HG03280 (cell line): ENCODE measurements at regions not wholly inside any gene's neighbourhood (a gene's known extent, or its start where the extent isn't known, plus 50 kb on each side); places are given as distances from the start of the nearest gene placed in this dataset.

Source experiments
- ATAC-seq: cut with Tn5 transposase; IDR thresholded peaks from one replicate; pipeline ENCODE4 v1.9.1; 2021; ENCODE audit warnings: mild to moderate bottlenecking, moderate library complexity; ENCODE audit not compliant: unreplicated experiment

DNA sequence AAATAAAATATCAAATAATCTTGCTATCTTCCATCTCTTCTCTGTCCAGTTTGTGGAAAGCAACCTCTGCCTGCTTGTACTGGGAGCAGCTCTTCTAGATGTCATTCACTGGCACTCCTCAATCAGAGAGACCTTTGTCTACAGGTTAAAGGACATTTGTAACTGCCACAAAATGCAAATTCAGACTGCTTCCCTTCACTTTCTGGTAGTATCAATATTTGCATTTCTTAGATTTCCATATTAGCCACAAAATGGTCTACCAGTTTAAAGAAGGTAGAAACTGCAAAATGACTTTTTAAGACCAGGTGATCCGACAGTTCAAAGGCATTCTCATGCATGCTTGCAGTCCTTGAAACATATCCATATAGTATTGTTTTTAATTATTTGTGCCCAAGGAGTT lies 51.7 kb upstream of the RCN1 start:
- no peak for ATAC-seq

DNA sequence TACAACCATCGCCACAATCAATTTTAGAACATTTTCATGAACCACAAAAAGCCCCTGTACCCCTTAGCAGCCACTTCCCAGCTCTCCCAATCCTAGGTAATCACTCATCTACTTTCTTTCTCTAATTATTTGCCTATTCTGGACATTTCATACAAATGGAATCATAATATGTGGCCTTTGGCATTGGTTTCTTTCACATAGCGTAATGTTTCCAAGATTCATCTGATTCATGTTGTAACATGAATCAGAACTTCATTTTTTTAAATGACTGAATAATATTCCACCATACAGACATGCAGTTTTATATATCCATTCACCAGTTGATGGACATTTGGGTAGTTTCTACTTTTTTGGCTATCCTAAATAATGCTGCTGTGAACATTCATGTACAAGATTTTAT lies 56.2 kb upstream of the RCN1 start:
- ATAC-seq: no peak

DNA sequence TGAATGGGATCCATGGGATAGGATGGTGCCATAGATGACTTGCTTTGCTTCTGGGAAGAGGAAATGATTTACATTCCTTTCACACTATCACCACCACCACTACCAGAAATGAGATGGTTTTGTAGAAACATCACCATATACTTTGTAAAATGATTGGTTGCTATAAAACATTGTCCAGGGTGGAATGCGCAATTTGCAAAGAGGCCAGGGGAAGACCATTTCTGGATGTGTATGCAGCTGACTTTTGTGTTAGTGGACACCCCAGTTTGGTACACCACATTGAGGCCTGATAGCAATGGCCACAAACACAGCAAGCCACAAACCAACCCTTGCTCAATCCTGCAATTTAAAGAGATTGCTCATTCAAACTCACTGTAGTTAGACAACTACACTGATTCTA lies 56.7 kb upstream of the RCN1 start:
- ATAC-seq: no peak

DNA sequence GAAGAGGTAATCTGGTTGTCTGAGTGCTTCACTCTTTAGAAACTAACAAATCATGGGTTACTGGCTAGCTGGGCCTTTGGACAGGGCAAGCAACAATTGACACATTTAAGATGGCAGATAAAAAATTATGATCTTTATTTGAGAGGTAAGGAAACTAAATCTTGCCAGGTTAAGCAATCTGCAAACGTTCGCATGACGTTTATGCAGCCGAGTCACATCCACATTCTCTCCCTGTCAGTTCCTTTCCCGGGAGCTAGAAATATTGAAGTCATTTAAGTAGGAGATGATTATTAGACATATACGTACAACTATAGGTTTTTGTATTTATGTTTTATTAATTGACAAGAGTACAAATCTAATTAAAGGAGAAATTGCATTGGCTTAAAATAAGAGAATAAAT lies 57.4 kb upstream of the RCN1 start:
- ATAC-seq: no peak

DNA sequence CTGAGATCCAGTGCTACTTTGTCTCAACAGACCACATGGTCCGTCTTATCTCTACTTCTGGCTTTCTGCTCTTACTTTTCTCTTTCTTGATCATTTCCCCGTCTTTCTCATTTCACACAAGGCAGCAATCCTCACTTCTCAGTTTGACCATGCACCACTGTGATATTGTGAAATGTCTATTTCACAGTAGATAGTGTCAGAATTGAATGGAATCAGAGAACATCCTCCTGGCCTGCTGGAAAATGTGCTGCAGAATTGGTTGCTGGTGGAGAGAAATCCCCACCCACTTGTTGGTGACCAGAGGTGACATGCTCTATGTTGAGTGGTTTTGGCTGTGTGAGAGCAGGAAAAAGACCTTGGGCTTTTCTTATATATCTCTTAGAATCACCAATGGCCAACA lies 57.8 kb upstream of the RCN1 start:
- no peak for ATAC-seq

DNA sequence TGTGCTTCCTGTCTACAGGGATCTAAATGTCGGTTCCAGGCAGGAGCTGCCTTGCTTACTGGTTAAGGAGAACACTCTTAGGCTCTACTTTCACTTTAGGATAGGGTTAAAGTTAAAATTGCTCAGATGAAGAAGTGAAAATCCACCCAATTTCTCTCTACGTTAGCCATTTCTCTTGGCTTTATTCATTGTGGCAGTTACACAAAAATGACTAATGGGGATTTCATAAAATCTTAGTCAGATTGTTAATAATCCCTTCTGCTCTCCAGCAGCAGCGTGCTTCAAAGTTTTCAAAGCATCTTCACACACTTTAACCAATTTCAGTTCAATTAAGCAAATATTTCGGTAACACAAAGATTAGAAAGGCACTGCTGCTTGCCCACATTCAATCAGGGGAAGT lies 58.4 kb upstream of the RCN1 start:
- ATAC-seq: no peak

DNA sequence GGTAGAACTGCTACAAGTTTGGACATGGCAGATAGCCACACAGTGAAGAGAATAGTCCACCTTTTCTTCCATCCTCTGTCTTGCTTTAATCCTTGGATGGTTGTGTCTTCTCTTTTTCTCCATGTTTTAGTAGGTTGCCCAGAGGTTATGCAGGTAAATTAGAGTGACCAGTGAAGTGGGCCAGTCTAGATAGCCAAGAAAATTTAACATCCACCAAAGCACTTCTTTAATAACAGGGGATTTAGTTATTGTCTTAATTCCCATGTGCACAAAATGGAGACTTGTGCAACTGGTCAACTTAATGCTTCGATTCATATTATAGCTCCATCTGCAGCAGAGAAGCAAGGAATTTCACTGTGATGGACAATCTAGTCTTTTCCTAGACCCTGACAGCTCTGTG lies 58.8 kb upstream of the RCN1 start:
- ATAC-seq: no peak

DNA sequence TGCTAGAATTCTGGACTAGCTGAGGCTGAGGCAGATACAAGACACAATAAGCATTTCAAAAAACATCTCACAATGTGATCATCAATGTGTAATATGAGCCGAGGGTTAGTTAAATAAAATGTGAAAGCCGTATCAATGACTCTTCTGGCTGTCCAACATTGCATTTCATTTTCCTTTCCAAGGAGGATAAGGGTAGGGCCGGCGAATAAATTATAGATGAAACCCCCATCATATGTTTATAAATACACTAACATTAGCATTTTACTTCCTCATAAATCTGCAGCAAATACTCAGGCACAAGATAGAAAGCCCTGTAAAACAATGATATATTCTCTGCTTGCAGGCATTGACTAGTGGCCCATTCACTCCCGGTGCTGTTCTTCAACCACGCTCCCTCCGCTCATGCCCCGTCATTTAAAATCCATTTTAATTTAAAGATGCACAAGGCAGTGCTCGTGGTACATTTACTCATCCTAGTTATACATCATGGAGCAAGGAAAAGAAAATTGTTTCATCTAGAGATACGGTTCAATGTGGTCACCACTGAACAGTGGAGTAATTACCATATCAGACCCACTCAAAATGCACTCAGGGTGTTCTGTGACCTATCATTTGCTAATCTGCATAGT lies 59.9 kb upstream of the RCN1 start:
- ATAC-seq: no peak

DNA sequence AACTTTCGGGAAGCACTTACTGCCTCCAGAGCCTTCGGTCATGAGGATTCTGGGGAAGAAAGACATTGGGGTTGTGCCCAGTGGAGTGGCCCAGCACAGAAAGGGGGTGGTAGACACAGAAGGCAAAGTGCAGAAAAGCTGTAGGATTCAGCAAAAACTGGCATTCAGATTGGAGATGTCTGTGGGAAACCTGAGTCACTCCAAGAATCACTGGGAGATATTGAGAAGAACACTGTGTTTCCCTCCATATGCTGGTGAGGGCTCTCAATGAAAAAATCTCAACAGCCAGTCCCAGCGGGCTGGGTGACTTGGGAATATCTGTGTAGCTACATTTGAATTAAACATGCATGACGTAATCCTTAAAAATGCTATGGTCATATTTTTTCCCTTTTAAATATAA lies 61.2 kb upstream of the RCN1 start:
- no peak for ATAC-seq

DNA sequence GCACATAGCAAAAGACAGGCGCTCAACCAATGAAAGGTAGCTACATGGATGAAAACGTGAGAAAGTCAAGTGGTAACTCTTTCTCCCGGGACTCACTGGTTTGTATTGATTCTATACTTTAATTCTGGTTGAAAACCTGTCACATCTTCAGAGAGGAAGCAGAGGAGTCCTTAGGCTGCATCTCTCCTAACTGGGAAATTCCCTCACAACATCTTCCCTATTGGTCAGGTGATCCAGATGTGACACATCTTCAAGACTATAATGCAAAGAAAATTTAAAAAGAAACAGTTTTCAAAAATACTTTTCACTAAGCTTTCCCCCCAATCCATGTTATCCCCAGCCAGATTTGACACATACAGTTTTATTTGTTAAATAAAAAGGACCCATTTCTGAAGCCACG lies 62.7 kb upstream of the RCN1 start:
- no peak for ATAC-seq

DNA sequence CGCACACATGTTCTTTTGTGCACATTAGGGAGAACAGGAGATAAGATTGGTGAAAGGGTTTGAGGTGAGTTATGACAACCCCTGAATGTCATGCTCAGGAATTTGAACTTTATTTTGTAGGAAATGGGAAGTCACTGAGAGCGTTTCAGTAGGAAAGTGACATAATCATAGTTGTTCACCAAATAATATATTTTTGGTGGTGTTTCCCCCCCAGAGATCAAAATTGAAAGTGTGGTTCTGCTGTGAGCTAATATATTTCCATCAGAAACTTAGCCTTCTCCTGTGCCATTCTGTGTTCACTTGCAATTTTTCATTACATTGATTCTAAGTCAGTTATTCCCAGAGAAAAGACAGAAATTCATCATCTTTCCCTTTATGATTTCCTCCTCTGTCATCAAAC lies 64.1 kb upstream of the RCN1 start:
- ATAC-seq: no peak

DNA sequence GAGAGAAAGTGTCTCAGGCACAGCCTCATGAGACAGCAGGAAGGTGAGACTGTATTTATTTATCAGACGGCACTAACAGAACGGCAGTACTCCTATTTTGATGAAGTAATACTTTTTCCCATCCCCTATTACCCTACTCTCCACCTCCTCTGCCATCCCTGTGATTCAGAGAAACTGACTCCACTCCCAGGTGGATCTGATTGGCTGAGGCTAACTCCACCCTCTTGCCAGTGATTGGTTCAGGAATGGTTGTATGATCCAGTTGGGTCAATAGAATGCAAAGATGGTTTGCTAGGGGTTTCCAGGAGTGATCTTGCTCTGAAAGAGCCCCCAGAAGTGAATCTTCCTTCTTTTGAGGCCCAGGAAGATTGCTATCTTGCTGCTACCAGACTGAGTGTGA lies 65.9 kb upstream of the RCN1 start:
- no peak for ATAC-seq

DNA sequence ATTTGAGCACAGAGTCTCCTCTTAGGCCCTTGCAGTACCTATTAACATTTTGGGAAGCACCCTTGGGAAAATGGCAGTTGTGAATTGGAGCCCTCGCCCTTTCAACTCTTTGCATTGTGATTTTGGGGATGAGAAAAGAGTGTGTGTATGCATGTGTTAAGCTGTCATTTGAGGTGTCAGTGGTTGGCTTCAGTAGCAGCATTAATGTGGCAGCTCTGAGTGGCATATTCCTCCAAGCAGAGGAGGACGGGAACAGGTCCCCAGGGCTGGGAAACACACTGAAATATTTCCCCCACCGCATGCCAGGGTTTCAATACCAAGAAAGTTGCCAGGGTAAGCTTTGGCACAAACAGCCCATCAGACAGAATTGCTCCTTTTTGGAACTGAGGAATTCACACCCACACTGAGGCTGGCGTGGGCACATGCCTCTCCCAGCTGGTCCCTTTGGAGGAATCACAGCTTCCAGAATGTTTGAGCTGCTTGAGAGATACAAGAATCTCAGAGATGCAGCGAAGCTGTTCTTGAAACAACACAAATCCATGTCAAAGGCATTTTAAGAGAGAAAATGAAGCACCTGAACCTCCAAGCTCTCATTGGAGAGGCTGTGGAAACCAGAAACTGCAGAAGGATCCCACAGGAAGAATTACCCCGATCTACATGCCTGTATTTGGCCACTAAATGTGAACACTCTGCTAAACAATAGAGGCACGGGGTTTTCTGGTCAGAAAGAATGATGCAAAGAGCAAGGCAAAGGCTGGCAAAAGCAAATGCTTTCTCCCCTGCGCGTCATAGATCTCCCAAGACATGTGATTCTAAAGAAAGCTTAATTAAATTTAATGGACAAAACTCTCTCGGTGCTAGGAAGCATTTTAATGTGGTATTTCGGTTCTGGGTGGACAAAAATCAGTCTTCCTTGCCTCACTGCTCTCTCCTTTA lies 67.2 kb upstream of the RCN1 start:
- no peak for ATAC-seq

DNA sequence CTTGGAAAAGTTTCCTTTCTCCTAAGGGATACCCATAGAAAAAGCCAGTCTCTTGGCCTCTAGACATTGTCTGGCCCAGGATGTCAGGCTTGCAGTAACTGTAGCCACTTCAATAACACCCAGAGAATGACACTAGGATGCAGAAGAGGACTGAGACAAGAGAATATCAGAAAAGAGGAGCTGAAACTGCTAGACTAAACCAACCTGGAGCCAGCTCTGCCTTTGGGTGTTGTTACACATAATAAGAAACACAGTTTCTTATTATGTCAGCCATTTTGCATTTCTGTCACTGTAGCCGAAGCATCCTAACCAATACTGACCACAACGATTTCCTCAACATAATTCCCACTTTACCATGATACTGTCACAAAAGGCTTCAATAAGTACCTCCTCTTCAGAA lies 72.2 kb upstream of the RCN1 start:
- no peak for ATAC-seq

DNA sequence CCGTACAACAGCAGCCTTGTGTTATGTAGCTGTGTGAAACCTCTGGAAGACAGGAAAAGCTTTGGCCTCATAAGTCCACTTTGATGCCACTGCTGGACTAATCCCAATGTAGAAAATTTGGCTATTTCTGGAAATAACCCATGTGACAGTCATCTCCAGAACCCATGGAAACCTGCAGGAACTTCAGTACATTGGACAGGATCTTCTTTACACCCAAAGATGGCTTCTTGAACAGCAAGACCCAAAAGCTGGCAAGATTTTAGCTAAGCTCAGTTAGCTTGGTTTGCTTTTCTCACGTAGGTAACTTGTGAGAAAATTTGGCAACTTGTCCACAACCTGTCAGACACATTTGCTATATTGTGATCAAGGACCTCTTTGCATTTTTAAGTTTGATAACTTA lies 74.8 kb upstream of the RCN1 start:
- no peak for ATAC-seq

DNA sequence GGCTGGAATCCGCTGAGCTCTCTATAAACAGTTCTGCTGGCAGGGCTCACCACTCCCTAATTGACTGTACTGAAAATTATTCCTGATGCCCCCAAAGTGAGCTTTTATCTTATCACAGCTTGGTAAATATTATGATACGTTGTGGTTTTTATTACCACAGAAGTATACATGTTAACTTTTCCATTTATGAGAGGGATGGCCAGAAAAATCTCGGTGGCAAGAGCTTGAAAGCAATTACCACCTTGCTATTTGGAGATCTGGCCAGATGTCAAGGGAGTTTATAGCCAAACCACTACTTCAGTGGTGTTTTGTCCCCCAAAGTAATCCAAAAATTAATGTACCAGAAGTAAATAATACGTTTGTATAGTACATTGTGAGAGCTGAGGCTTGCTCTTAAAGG lies 75.4 kb upstream of the RCN1 start:
- ATAC-seq: no peak

DNA sequence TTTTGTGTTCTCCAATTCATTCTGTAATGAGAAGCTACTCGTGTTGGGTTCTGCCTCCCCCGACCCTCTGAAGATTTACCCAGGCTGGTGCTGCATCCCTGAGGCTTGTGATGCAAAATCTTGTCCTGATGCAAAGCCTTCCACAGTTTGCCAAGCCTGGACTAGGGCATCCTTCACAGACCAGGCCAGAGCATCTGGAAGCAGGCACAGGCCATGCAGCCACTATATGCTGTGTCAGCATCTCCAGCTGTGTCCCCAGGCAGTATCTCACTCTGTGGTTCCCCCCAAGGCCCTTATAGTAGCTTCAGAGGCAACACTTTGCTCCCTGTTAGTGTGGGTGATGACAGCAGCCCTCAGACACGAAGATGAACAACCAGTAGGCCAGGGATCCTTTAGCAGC lies 77.3 kb upstream of the RCN1 start:
- no peak for ATAC-seq

DNA sequence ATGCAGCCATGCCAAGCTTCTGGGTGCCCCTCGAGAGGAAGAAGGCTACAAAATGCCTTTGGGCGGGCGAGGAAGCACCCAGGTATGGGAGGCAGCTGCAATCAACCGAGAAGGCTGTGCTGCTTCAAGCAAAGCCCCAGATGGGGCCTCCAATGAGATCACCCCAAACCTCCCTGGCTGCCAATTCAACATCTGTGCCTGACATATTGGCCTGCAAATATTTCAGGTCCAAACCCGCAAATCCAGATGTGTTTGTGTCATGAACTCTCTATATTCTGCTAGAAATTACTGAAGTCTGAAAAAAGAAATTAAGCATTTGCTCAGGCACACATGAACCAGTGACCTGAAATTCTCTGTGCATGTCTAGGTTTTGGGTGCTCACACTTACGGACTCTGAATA lies 78.8 kb upstream of the RCN1 start:
- no peak for ATAC-seq

DNA sequence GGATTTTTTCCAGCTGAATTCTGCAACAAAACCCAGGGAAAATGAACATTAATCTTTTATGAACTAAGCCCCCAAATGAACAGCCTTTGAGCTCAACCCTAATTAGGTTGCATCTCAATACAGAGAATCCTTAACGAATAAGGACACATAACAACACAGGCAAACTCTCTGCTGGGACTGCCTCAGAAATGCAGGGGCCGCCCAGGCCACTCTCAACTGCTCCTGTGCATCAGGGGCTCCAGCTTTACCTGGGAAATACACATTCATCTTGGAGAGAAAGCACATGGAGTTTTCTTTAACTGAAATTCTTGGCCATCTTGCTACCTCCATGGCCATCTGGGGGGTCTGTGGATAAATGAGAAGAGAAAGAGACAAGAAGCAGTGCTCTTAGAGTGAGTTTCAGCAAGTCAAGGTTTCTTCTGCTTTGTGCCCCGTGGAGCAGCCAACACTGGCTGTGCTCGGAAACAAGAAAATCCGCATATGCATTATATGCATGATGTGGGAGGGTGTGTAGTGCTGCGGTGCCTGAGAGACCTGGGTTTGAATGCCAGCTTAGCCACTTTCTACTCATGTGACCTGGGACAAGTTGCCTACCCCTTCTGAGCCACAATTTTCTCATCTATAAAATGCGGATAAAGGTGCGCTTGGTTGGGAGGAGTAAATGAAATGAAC lies 81.9 kb upstream of the RCN1 start:
- no peak for ATAC-seq

DNA sequence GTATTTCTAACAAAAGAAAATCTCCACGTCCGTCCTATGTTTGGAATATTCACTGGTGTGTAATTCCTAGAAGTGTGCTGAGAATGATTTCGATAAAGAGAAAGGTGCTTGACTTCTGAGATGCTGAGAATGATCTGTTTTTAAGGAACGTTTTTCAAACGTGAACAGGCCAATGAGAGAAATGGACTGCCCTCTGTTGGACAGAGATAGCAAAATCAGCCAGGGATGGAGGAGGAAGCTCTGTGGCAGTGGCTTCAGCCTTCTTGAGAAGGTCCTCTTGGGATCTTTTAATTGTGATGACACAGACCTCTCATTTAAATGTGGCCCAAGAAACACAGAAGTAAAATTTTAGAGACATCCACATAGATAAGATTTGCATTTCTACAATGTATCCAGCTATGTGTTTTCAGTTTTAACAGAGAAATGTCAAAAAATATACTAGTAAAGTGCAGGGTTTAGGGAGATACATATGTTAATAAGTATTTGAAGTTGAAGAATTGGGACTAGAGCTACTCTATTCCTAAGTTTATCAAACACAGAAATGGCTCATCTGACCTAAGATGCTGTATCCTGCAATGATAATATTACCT lies 84.0 kb upstream of the RCN1 start:
- ATAC-seq: peak; percentile 73

DNA sequence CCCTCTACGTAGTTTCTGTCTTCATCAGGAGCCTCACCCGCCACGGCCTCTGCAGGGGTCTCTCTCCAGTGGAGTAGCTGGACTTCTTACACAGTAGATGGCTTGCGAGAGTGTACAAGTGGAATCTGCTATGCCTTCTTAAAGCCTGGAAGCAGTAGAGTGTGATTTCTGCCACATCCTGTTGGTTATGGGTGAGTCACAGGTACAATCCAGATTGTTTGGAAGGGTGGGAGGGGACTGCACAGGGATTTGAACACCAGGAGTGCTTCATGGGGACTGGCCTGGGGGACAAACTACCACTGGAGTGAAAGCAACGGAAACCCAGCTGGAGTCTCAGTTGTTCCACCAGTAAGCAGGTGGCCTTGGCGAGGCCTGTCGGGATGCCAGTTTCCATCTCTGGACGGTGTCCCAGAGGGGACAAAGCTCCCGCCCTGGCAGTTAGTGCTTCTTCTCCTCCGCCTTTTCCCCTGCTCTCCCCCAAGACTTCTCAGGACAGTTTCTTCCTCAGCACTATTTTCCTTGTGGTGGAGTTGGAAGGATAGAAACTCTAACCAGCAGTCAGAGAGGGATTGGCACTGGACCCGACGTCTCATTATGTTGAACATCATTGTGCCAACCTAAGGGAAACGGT lies 85.0 kb upstream of the RCN1 start:
- ATAC-seq: no peak
